ENCODE measurements at regions not wholly inside any gene's neighbourhood (a gene's known extent, or its start where the extent isn't known, plus 50 kb on each side); places are given as distances from the start of the nearest gene placed in this dataset.
A peak's percentile ranks its signal among the peaks of the same experiment; 100 is the strongest.

DNA sequence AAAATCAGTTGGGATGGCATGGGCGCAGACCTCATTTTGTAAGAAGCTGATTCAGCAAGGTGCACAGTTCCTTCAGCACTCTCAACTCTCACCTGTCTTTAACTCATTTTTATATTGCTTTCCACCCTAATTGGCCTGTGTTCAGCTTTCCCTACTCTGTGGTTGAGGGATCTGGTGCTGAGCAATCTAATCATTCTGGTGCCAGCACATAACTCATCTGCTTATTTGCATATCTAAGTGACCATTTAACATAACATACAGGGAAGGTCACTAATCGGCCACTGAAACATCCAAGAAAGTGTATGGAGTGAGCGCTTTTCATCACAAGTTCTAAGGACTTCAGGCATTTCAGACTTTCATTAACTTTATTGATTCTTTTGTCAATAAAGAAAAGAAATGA lies 303.4 kb upstream of the ROPN1 start:
- Histone ChIP-seq H3K4me1 (no peaks in the 10 kb centered on the region), H3K27ac (no peak overlapping the region), H3K4me3 (no peak overlapping the region), H3K36me3 (no peaks in the 10 kb centered on the region), H3K27me3 (no peaks in the 10 kb centered on the region), H3K9me3 (no peaks in the 10 kb centered on the region)
- WGBS (ENCODE audit: insufficient coverage, low coverage, low lambda C conversion rate, missing lambda C conversion rate), result 86% methylated on average over 3 of the region's 3 CpGs
- ATAC-seq, result no peak
- no peak for DNase-seq
- intact Hi-C loops (cut with DNase I), result no loop called here
- TF ChIP-seq, protein P1, sequence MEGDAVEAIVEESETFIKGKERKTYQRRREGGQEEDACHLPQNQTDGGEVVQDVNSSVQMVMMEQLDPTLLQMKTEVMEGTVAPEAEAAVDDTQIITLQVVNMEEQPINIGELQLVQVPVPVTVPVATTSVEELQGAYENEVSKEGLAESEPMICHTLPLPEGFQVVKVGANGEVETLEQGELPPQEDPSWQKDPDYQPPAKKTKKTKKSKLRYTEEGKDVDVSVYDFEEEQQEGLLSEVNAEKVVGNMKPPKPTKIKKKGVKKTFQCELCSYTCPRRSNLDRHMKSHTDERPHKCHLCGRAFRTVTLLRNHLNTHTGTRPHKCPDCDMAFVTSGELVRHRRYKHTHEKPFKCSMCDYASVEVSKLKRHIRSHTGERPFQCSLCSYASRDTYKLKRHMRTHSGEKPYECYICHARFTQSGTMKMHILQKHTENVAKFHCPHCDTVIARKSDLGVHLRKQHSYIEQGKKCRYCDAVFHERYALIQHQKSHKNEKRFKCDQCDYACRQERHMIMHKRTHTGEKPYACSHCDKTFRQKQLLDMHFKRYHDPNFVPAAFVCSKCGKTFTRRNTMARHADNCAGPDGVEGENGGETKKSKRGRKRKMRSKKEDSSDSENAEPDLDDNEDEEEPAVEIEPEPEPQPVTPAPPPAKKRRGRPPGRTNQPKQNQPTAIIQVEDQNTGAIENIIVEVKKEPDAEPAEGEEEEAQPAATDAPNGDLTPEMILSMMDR (IDR thresholded peaks at IDR 0.05), result no peak
- no peak for TF ChIP-seq POLR2A (IDR thresholded peaks at IDR 0.05)

DNA sequence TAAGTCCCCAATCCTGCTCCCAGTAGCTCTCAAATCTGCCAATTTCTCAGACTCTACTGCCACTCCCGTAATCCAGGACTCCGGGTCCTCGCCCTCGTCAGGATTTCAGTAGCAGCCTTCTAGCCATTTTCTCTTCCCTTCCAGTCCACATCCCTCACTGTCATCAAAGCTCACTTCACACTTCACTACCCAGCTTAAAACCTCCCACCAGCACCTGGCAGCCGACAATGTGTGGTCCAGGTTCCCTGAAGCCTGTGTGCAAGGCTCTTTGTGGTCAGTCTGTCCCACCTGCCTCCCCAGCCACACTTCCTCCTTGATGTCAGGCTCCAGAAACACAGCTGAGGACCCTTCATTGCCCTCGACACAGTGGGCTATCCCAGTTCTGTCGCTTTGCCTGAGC lies 304.5 kb upstream of the ROPN1 start:
- Histone ChIP-seq H3K27me3 (no peaks in the 10 kb centered on the region), H3K9me3 (no peaks in the 10 kb centered on the region), H3K4me1 (no peaks in the 10 kb centered on the region), H3K27ac (no peak overlapping the region), H3K36me3 (no peaks in the 10 kb centered on the region), H3K4me3 (no peak overlapping the region)
- WGBS (ENCODE audit: insufficient coverage, low coverage, low lambda C conversion rate, missing lambda C conversion rate), result 76% methylated on average over 7 of the region's 7 CpGs
- TF ChIP-seq POLR2A (IDR thresholded peaks at IDR 0.05), result no peak
- TF ChIP-seq, protein P1 (IDR thresholded peaks at IDR 0.05), result no peak
- no peak for DNase-seq
- intact Hi-C loops (cut with DNase I), result no loop called here
- ATAC-seq, result no peak

DNA sequence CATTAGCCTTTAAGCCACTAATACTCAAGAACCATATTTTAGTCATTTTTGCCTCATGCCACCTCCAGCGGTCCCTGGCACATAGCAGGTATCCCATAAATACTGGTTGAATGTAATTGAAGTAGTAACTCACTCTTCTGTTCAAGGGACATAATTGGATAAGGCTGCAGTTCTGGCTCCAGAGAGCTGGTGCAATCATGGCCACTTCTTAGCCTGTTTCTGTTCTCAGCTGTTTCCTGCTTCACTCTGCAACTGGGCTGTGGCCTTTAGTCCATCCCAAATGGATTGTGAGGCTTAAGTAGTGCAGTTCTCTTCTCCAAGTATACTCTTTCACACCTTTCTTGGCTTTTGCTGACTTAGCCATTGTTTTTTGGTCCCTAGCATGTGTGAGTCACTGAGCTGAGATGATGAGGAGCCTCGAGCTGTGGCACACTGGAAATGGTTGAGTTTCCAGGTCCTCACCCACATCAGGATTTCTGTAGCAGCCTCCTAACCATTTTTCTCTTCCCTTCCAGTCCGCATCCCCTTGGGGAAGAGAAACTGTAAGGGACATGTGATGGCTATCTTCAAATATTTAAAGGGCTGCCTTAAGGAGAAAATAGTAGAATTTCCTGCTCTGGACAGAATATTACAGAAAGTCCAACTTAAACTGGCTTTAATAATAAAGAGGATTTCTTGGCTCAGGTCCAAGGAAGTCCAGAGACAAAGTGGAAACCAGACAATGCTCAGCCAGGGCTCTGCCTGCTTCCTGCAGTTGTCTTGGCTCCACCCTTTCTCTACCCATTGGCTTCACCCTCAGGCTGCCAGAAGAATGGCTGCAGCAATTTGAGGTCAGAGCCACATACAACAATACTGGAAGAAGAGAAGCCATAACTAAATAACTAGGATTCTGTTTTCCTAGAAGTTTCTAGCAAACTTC lies 305.4 kb upstream of the ROPN1 start:
- peak; percentile 22 to 52 (median 44) for ATAC-seq
- no peaks in the 10 kb centered on the region for H3K9me3 ChIP-seq
- H3K27ac ChIP-seq, result no peak overlapping the region
- DNase-seq, result no peak
- TF ChIP-seq, protein P1 (IDR thresholded peaks at IDR 0.05), result no peak
- no peak for TF ChIP-seq POLR2A (IDR thresholded peaks at IDR 0.05)
- intact Hi-C loops (cut with DNase I), result no loop called here
- H3K27me3 ChIP-seq, result no peaks in the 10 kb centered on the region
- no peak overlapping the region for H3K4me3 ChIP-seq
- no peaks in the 10 kb centered on the region for H3K36me3 ChIP-seq
- 70% methylated on average over 3 of the region's 3 CpGs for WGBS (ENCODE audit: insufficient coverage, low coverage, low lambda C conversion rate, missing lambda C conversion rate)
- no peaks in the 10 kb centered on the region for H3K4me1 ChIP-seq

DNA sequence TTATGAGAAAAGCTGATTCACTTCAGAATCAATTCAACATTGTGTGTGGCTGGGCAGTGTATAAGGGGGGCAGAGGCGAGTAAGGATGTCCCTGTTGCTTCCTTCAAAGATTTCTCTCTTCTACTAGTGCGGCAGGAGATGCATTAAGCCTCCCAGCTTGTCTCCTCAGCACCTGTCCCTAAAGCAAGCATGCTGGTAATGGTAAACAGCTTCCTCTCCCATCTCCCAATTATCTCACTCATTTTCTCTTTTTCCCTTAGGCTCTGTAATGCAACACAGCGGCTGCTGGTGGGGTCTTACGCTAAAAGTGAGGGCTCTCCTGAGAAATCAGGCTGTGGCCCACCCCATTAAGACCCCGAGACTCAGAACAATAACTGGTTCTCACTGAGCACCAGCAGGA lies 306.4 kb upstream of the ROPN1 start:
- Histone ChIP-seq H3K36me3 (no peaks in the 10 kb centered on the region), H3K9me3 (no peaks in the 10 kb centered on the region), H3K27me3 (no peaks in the 10 kb centered on the region), H3K4me3 (no peak overlapping the region), H3K4me1 (no peaks in the 10 kb centered on the region), H3K27ac (no peak overlapping the region)
- no peak for DNase-seq
- ATAC-seq, result no peak
- TF ChIP-seq POLR2A (IDR thresholded peaks at IDR 0.05), result no peak
- TF ChIP-seq, protein P1 (IDR thresholded peaks at IDR 0.05), result no peak
- 55% methylated on average over 4 of the region's 5 CpGs for WGBS (ENCODE audit: insufficient coverage, low coverage, low lambda C conversion rate, missing lambda C conversion rate)
- intact Hi-C loops (cut with DNase I), result no loop called here

Measured in right lobe of liver (tissue), 6 donors.